Mesendoderm (in vitro differentiated cells): ENCODE measurements at regions not wholly inside any gene's neighbourhood (a gene's known extent, or its start where the extent isn't known, plus 50 kb on each side); places are given as distances from the start of the nearest gene placed in this dataset.

Source experiments
- DNase-seq: peaks from one replicate; pipeline ENCODE4 v3.0.0; 2013
- H2AK5ac ChIP-seq: 2 replicates; pipeline ENCODE4 v1.6.1; 2013; ENCODE audit warnings: low read length, inconsistent platforms
- H2BK120ac ChIP-seq: 2 replicates; pipeline ENCODE4 v1.6.1; 2013; ENCODE audit warnings: low read depth, mild to moderate bottlenecking, low read length, moderate library complexity, mixed read lengths
- H2BK15ac ChIP-seq: replicated peaks from 2 replicates; pipeline ENCODE4 v1.6.1; 2013; ENCODE audit warnings: low read depth, mild to moderate bottlenecking, moderate library complexity
- H2BK5ac ChIP-seq: 2 replicates; pipeline ENCODE4 v1.6.1; 2013; ENCODE audit warnings: low read length, inconsistent platforms
- H3K18ac ChIP-seq: 2 replicates; pipeline ENCODE4 v1.6.1; 2013; ENCODE audit warnings: mild to moderate bottlenecking, low read length, mixed read lengths
- H3K23ac ChIP-seq: one replicate; pipeline ENCODE4 v1.6.1; 2013; ENCODE audit warnings: low read length
- H3K27ac ChIP-seq: 2 replicates; pipeline ENCODE4 v1.5.1; 2013; ENCODE audit warnings: low read depth, mild to moderate bottlenecking, inconsistent platforms, low read length, moderate library complexity
- H3K27me3 ChIP-seq: 2 replicates; pipeline ENCODE4 v1.6.1; 2013; ENCODE audit warnings: low read length, control low read depth, mild to moderate bottlenecking, inconsistent platforms; ENCODE audit not compliant: insufficient read depth, poor library complexity
- H3K36me3 ChIP-seq: 2 replicates; pipeline ENCODE4 v1.6.1; 2013; ENCODE audit warnings: low read length, inconsistent platforms; ENCODE audit not compliant: control insufficient read depth, insufficient read depth
- H3K4ac ChIP-seq: one replicate; pipeline ENCODE4 v1.6.1; 2013; ENCODE audit warnings: low read depth, mild to moderate bottlenecking, low read length, moderate library complexity
- H3K4me1 ChIP-seq: 2 replicates; pipeline ENCODE4 v1.6.1; 2013; ENCODE audit warnings: low read depth, low read length, inconsistent platforms; ENCODE audit not compliant: control insufficient read depth
- H3K4me2 ChIP-seq: 2 replicates; pipeline ENCODE4 v1.6.1; 2013; ENCODE audit warnings: low read length
- H3K4me3 ChIP-seq: 2 replicates; pipeline ENCODE4 v1.5.1; 2013; ENCODE audit warnings: mild to moderate bottlenecking, low read length
- H3K56ac ChIP-seq: one replicate; pipeline ENCODE4 v1.6.1; 2013; ENCODE audit warnings: low read length
- H3K79me1 ChIP-seq: 2 replicates; pipeline ENCODE4 v1.6.1; 2013; ENCODE audit warnings: low read length, inconsistent platforms
- H3K79me2 ChIP-seq: 2 replicates; pipeline ENCODE4 v1.6.1; 2013; ENCODE audit warnings: mild to moderate bottlenecking, low read length; ENCODE audit not compliant: control insufficient read depth, insufficient read depth
- H3K9ac ChIP-seq: 2 replicates; pipeline ENCODE4 v1.6.1; 2013; ENCODE audit warnings: low read length, inconsistent platforms
- H4K5ac ChIP-seq: one replicate; pipeline ENCODE4 v1.6.1; 2013; ENCODE audit warnings: low read length
- H4K8ac ChIP-seq: one replicate; pipeline ENCODE4 v1.6.1; 2013; ENCODE audit warnings: low read depth, mild to moderate bottlenecking, control low read depth, low read length, moderate library complexity
- WGBS: extraction: QIAGEN DNeasy Blood & Tissue Kit; methylation state at CpG from one replicate; pipeline ENCODE4 v1.1.7; 2013; ENCODE audit warnings: low lambda C conversion rate, missing lambda C conversion rate; ENCODE audit not compliant: insufficient coverage; ENCODE audit errors: extremely low coverage; 5-methylcytosine and 5-hydroxymethylcytosine counted together

DNA sequence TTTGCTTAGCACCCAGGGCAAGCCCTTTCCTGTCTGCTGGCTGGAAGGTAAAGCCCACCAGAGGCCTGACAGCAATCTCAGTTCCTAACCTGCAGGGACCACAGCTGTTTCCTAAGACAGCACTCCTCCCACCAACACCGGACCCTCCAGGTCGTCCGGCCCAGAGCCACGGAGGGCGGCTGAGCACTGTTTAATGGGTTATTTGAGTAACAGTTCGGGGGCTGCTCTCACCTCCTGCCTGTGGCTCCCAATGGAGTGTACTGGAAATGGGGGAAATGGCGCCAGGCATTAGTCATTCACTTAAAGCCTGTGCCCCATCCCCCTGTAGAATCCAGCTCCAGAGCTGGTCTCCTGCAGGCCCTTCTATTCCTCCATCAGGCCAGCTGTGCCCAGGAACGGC, 81.6 kb upstream of the ADRA2C start:
- H3K23ac ChIP-seq, result no peak overlapping the region
- no peak overlapping the region for H3K56ac ChIP-seq
- no peak overlapping the region for H4K8ac ChIP-seq
- H3K36me3 ChIP-seq, result no peaks in the 10 kb centered on the region
- no peak overlapping the region for H2BK15ac ChIP-seq
- no peak for DNase-seq
- H3K27me3 ChIP-seq, result no peaks in the 10 kb centered on the region
- H3K79me1 ChIP-seq, result no peaks in the 10 kb centered on the region
- H3K27ac ChIP-seq, result no peak overlapping the region
- H2BK120ac ChIP-seq, result no peak overlapping the region
- no peak overlapping the region for H2BK5ac ChIP-seq
- no peaks in the 10 kb centered on the region for H3K79me2 ChIP-seq
- no peaks in the 10 kb centered on the region for H3K4me1 ChIP-seq
- H3K4ac ChIP-seq, result no peak overlapping the region
- no peak overlapping the region for H2AK5ac ChIP-seq
- no peak overlapping the region for H3K4me2 ChIP-seq
- H3K4me3 ChIP-seq, result no peak overlapping the region
- no peak overlapping the region for H3K18ac ChIP-seq
- H4K5ac ChIP-seq, result no peak overlapping the region
- WGBS, result no CpG with 5 or more reads among the region's 8 CpGs
- H3K9ac ChIP-seq, result no peak overlapping the region

DNA sequence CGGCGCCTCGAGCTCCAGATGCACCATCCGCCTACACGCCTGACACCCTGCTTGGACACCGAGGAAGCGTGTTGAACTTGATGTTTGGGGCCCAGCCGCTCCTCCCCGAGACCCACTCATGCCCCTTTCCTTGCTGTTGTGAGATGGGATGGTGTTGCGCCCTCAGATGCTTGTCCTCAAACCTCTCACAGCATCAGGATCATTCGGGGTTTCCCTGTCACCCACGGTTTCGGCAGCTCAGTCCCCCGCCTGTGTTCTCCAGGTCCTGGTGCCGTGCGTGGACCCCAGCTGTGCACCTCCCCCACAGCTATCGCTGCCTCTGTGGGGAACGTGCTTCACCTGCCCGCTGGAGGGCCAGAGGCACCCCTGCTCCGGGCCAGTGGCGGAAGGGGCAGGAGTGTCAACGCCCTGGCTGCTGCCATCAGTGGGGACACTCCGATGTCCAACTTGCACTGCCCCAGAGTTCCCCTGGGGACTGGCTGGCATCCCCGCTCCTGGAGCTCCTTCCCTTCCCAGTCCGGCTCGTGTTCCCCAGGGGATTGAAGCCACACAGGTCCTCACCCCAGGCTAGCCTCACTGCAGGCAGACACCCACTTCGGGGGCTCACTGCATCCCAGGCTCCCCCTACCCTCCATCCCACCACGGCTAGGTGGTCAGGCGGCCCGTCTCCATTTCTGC, 82.3 kb upstream of the ADRA2C start:
- no CpG with 5 or more reads among the region's 30 CpGs for WGBS
- no peak overlapping the region for H3K56ac ChIP-seq
- H3K4me3 ChIP-seq, result no peak overlapping the region

DNA sequence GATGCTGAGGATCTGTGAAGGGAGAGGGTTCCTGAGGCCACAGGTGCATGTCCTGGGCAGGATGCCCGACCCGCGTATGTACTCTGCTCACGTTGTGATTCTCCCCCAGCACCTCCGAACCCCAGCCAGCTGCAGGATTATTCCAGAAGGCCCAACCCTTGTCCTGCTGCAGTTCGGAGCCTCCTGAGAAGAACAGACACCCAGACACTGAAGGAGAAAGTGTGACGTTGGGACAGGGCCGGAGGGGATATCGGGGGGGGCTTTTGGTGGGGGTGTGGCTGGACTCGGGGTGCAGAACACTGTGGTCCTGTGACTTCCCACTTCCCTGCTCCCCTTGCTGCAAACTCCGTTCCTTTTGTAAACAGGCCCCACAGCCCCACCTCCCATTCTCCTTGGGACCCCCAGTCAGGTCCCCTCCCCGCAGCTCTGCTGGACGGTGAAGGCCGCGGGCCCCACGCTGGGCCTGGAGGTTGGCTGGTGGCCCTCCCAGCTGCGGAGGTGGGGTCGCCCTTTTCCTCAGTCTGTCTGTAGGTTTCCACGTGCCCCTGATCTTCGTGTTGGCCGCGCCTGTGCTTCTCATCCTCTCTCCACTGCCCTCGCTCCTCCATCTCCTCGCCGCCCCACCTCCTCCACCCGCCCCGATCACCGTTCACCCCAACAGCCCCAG, 83.0 kb upstream of the ADRA2C start:
- Histone ChIP-seq H4K5ac (no peak overlapping the region), H3K9ac (no peak overlapping the region), H2BK120ac (no peak overlapping the region), H3K18ac (no peak overlapping the region), H2BK15ac (no peak overlapping the region), H3K4me3 (no peak overlapping the region), H3K4me1 (no peaks in the 10 kb centered on the region), H3K27ac (no peak overlapping the region), H3K79me1 (no peaks in the 10 kb centered on the region), H3K4ac (no peak overlapping the region), H3K27me3 (no peaks in the 10 kb centered on the region), H3K79me2 (no peaks in the 10 kb centered on the region), H3K23ac (no peak overlapping the region), H3K36me3 (no peaks in the 10 kb centered on the region), H2BK5ac (no peak overlapping the region), H2AK5ac (no peak overlapping the region), H4K8ac (no peak overlapping the region), H3K56ac (no peak overlapping the region), H3K4me2 (no peak overlapping the region)
- no CpG with 5 or more reads among the region's 28 CpGs for WGBS
- DNase-seq, result no peak

More for the DNA sequence above, 82.3 kb upstream of the ADRA2C start:
- H3K18ac ChIP-seq, result no peak overlapping the region
- no peak overlapping the region for H4K5ac ChIP-seq
- no peak overlapping the region for H3K9ac ChIP-seq
- H3K23ac ChIP-seq, result no peak overlapping the region
- H2BK15ac ChIP-seq, result no peak overlapping the region
- no peaks in the 10 kb centered on the region for H3K36me3 ChIP-seq
- no peak overlapping the region for H3K4me2 ChIP-seq
- H3K79me1 ChIP-seq, result no peaks in the 10 kb centered on the region
- H2BK120ac ChIP-seq, result no peak overlapping the region
- H2BK5ac ChIP-seq, result no peak overlapping the region
- H3K4ac ChIP-seq, result no peak overlapping the region
- H3K27ac ChIP-seq, result no peak overlapping the region
- H3K79me2 ChIP-seq, result no peaks in the 10 kb centered on the region
- DNase-seq, result no peak
- no peak overlapping the region for H2AK5ac ChIP-seq
- no peaks in the 10 kb centered on the region for H3K4me1 ChIP-seq
- H3K27me3 ChIP-seq, result no peaks in the 10 kb centered on the region
- no peak overlapping the region for H4K8ac ChIP-seq

DNA sequence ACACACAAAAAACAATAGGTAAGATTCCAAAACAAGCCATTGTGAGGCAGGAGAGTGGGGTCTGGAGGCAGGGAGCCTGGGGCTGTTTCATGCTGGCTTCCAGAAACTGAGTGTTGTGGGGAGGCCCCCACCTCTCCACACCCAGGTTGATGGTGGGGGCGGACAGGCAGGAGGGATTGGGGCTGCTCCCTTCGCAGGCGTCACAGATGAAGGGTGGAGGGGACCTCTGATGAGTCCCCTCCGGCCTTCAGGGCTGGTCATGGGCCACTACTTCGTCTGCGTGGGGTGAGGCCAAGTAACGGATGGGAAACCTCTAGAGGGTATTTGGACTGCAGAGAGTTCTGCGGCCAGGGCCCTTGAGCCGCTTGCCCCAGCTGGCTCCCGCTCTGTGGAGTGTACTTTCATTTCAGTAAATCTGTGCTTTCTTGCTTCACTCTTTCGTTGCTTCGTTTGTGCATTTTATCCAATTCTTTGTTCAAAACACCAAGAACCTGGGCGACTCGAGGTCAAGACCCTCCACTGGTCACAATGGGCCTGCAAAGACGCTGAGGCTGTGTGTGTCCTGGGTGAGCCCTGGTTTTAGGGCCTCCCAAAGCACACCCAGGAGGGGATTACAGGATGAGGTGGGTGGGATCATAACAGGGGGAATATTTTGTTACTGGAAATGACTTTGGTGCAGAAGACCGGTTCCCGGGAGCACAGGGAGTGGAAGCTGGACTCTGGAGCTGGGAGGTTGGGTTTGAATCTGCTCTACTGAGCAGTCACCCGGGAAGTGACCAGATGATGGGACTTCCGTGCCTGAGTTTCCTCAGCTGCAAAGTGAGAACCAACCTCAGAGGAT, 83.7 kb upstream of the ADRA2C start:
- DNase-seq, result no peak
- Histone ChIP-seq H3K27ac (no peak overlapping the region), H2BK15ac (no peak overlapping the region), H3K36me3 (no peaks in the 10 kb centered on the region), H3K4me2 (no peak overlapping the region), H2BK120ac (no peak overlapping the region), H2BK5ac (no peak overlapping the region), H3K56ac (no peak overlapping the region), H3K79me1 (no peaks in the 10 kb centered on the region), H3K4me1 (no peaks in the 10 kb centered on the region), H4K8ac (no peak overlapping the region), H3K27me3 (no peaks in the 10 kb centered on the region), H3K4ac (no peak overlapping the region), H3K23ac (no peak overlapping the region), H3K79me2 (no peaks in the 10 kb centered on the region), H4K5ac (no peak overlapping the region), H3K18ac (no peak overlapping the region), H3K4me3 (no peak overlapping the region), H2AK5ac (no peak overlapping the region), H3K9ac (no peak overlapping the region)
- WGBS, result no CpG with 5 or more reads among the region's 19 CpGs

DNA sequence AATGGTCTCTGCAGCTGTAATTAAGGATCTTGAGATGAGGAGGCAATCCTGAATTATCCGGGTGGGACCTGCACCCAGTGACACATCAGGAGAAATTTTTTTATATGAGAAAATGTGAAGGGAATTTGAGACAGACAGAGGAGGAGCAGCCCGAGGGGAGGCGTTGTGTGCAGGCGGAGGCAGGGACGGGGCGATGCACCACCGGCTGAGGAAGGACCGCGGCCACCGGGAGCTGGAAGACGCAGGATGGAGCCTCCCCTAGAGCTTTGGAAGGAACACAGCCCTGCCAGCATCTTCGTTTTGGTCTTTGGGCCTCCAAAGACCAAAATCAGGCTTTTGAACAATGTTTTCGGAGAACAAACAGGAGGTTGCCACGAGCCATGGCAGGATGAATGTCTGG, 85.0 kb upstream of the ADRA2C start:
- no CpG with 5 or more reads among the region's 14 CpGs for WGBS
- Histone ChIP-seq H2AK5ac (no peak overlapping the region), H3K4me3 (no peak overlapping the region), H3K9ac (no peak overlapping the region), H3K27ac (no peak overlapping the region), H3K18ac (no peak overlapping the region), H3K36me3 (no peaks in the 10 kb centered on the region), H3K79me1 (no peaks in the 10 kb centered on the region), H3K27me3 (no peaks in the 10 kb centered on the region), H3K4ac (no peak overlapping the region), H2BK5ac (no peak overlapping the region), H3K56ac (no peak overlapping the region), H3K4me1 (no peaks in the 10 kb centered on the region), H3K79me2 (no peaks in the 10 kb centered on the region), H3K23ac (no peak overlapping the region), H3K4me2 (no peak overlapping the region), H4K8ac (no peak overlapping the region), H2BK120ac (no peak overlapping the region), H4K5ac (no peak overlapping the region), H2BK15ac (no peak overlapping the region)
- DNase-seq, result no peak
